H9 (cell line): ENCODE measurements at regions not wholly inside any gene's neighbourhood (a gene's known extent, or its start where the extent isn't known, plus 50 kb on each side); places are given as distances from the start of the nearest gene placed in this dataset.

Experiments used
- DNase-seq: peaks from one replicate; pipeline ENCODE4 v3.0.0-alpha.2; 2017
- H2AFZ ChIP-seq: one replicate; pipeline ENCODE4 v1.6.1; 2013; ENCODE audit warnings: mild to moderate bottlenecking, low read length, control low read depth, moderate library complexity
- H2AK5ac ChIP-seq: 2 replicates; pipeline ENCODE4 v1.6.1; 2013; ENCODE audit warnings: low read length, control low read depth, mixed read lengths; ENCODE audit not compliant: insufficient read length
- H2BK120ac ChIP-seq: one replicate; pipeline ENCODE4 v1.6.1; 2013; ENCODE audit warnings: low read depth, mild to moderate bottlenecking, low read length, control low read depth, inconsistent platforms; ENCODE audit not compliant: poor library complexity, severe bottlenecking
- H2BK12ac ChIP-seq: 2 replicates; pipeline ENCODE4 v1.6.1; 2013; ENCODE audit warnings: low read length, control low read depth, mixed read lengths, low read depth; ENCODE audit not compliant: insufficient read length
- H2BK15ac ChIP-seq: 2 replicates; pipeline ENCODE4 v1.6.1; 2013; ENCODE audit warnings: low read depth, low read length, control low read depth
- H2BK20ac ChIP-seq: one replicate; pipeline ENCODE4 v1.6.1; 2013; ENCODE audit warnings: low read depth, mild to moderate bottlenecking, low read length, control low read depth, inconsistent platforms; ENCODE audit not compliant: poor library complexity, severe bottlenecking
- H2BK5ac ChIP-seq: 2 replicates; pipeline ENCODE4 v1.6.1; 2013; ENCODE audit warnings: low read length, control low read depth, mixed read lengths; ENCODE audit not compliant: insufficient read length
- H3K14ac ChIP-seq: 2 replicates; pipeline ENCODE4 v1.6.1; 2013; ENCODE audit warnings: low read length, control low read depth; ENCODE audit not compliant: insufficient read depth
- H3K18ac ChIP-seq: 2 replicates; pipeline ENCODE4 v1.6.1; 2013; ENCODE audit warnings: low read depth, mild to moderate bottlenecking, mixed read lengths, low read length, control low read depth; ENCODE audit not compliant: insufficient read length
- H3K23ac ChIP-seq: 2 replicates; pipeline ENCODE4 v1.6.1; 2013; ENCODE audit warnings: low read length, control low read depth, mixed read lengths, low read depth; ENCODE audit not compliant: insufficient read length
- H3K23me2 ChIP-seq: 2 replicates; pipeline ENCODE4 v1.6.1; 2013; ENCODE audit warnings: low read depth, mild to moderate bottlenecking, mixed read lengths, low read length, control low read depth; ENCODE audit not compliant: insufficient read length, poor library complexity, severe bottlenecking
- H3K27ac ChIP-seq: 2 replicates; pipeline ENCODE4 v1.5.1; 2013; ENCODE audit warnings: low read length, control low read depth, mixed read lengths, low read depth; ENCODE audit not compliant: insufficient read length
- H3K27me3 ChIP-seq: 2 replicates; pipeline ENCODE4 v1.6.1; 2013; ENCODE audit warnings: low read length, control low read depth, inconsistent platforms; ENCODE audit not compliant: insufficient read depth
- H3K4ac ChIP-seq: 2 replicates; pipeline ENCODE4 v1.6.1; 2013; ENCODE audit warnings: low read depth, mild to moderate bottlenecking, control low read depth, inconsistent platforms, low read length, moderate library complexity
- H3K4me1 ChIP-seq: 2 replicates; pipeline ENCODE4 v1.6.1; 2013; ENCODE audit warnings: low read length, control low read depth, inconsistent platforms; ENCODE audit not compliant: insufficient read depth
- H3K4me2 ChIP-seq: 2 replicates; pipeline ENCODE4 v1.6.1; 2013; ENCODE audit warnings: low read length, control low read depth, mixed read lengths; ENCODE audit not compliant: insufficient read length, insufficient read depth
- H3K56ac ChIP-seq: 2 replicates; pipeline ENCODE4 v1.6.1; 2013; ENCODE audit warnings: low read depth, mild to moderate bottlenecking, mixed read lengths, low read length, control low read depth; ENCODE audit not compliant: insufficient read length
- H3K79me1 ChIP-seq: 2 replicates; pipeline ENCODE4 v1.6.1; 2013; ENCODE audit warnings: low read depth, mild to moderate bottlenecking, moderate library complexity, low read length, control low read depth, inconsistent platforms; ENCODE audit not compliant: insufficient read depth, poor library complexity, severe bottlenecking
- H3K79me2 ChIP-seq: 2 replicates; pipeline ENCODE4 v1.6.1; 2013; ENCODE audit warnings: low read length, control low read depth, inconsistent platforms; ENCODE audit not compliant: insufficient read depth
- H3K9ac ChIP-seq: 2 replicates; pipeline ENCODE4 v1.6.1; 2013; ENCODE audit warnings: low read length, control low read depth, mixed read lengths; ENCODE audit not compliant: insufficient read length; ENCODE audit errors: extremely low read depth
- H3K9me3 ChIP-seq: one replicate; pipeline ENCODE4 v1.6.1; 2013; ENCODE audit warnings: low read depth, low read length, inconsistent platforms; ENCODE audit not compliant: control insufficient read depth
- H3T11ph ChIP-seq: one replicate; pipeline ENCODE4 v1.6.1; 2013; ENCODE audit warnings: mild to moderate bottlenecking, low read length, control low read depth, inconsistent platforms
- H4K20me1 ChIP-seq: one replicate; pipeline ENCODE4 v1.6.1; 2013; ENCODE audit not compliant: control insufficient read depth, insufficient read length, insufficient read depth
- H4K5ac ChIP-seq: 2 replicates; pipeline ENCODE4 v1.6.1; 2013; ENCODE audit warnings: low read depth, mild to moderate bottlenecking, mixed read lengths, low read length, control low read depth; ENCODE audit not compliant: insufficient read length
- H4K8ac ChIP-seq: replicated peaks from 2 replicates; pipeline ENCODE4 v1.6.1; 2013; ENCODE audit warnings: low read length, control low read depth, mixed read lengths, low read depth; ENCODE audit not compliant: insufficient read length
- H4K91ac ChIP-seq: 2 replicates; pipeline ENCODE4 v1.6.1; 2013; ENCODE audit warnings: low read depth, mild to moderate bottlenecking, moderate library complexity, mixed read lengths, low read length, control low read depth; ENCODE audit not compliant: insufficient read length
- H3K27ac Mint-ChIP-seq, 3 experiments: 2 replicates in 2 of 3; 3 replicates in 1 of 3; pipeline ENCODE4 v1.8.0; 2020 to 2021; ENCODE audit warnings: mixed read lengths in 3 of 3, mild to moderate bottlenecking in 1 of 3, moderate library complexity in 1 of 3
- H3K27me3 Mint-ChIP-seq: 2 replicates; pipeline ENCODE4 v1.8.0; 2021; ENCODE audit warnings: low read depth, mild to moderate bottlenecking, moderate library complexity, mixed read lengths
- H3K36me3 Mint-ChIP-seq, 3 experiments: 2 replicates in 2 of 3; 3 replicates in 1 of 3; pipeline ENCODE4 v1.8.0; 2020 to 2021; ENCODE audit warnings: low read depth in 3 of 3, mixed read lengths in 3 of 3; ENCODE audit not compliant: insufficient read depth in 1 of 3
- H3K4me1 Mint-ChIP-seq, 2 experiments: 2 replicates each; pipeline ENCODE4 v1.8.0; 2020; ENCODE audit warnings: mixed read lengths in 2 of 2
- H3K4me3 Mint-ChIP-seq, 2 experiments: 2 replicates in 1 of 2; 3 replicates in 1 of 2; pipeline ENCODE4 v1.8.0; 2020 to 2021; ENCODE audit warnings: mild to moderate bottlenecking in 2 of 2, mixed read lengths in 2 of 2, moderate library complexity in 1 of 2
- H3K9me3 Mint-ChIP-seq, 2 experiments: 2 replicates in 1 of 2; 3 replicates in 1 of 2; pipeline ENCODE4 v1.8.0; 2020; ENCODE audit warnings: mild to moderate bottlenecking in 2 of 2, mixed read lengths in 2 of 2, moderate library complexity in 1 of 2
- CTCF ChIP-seq: fragments of 200-600 bp; sonication (generic); conservative IDR thresholded peaks from 3 replicates; pipeline ENCODE4 v1.8.0; 2021; ENCODE audit warnings: antibody characterized with exemption, mild to moderate bottlenecking
- WGBS: extraction: QIAGEN DNeasy Blood & Tissue Kit; methylation state at CpG from one replicate; pipeline ENCODE4 v1.1.7; 2013; ENCODE audit warnings: missing lambda C conversion rate, low lambda C conversion rate, mixed read lengths; ENCODE audit not compliant: insufficient read length; ENCODE audit errors: extremely low coverage; 5-methylcytosine and 5-hydroxymethylcytosine counted together

- Histone ChIP-seq H3K4me1 (no peaks in the 10 kb centered on the region), H4K8ac (no peak overlapping the region), H2BK15ac (no peak overlapping the region), H3K27ac (no peak overlapping the region), H3K23me2 (no peaks in the 10 kb centered on the region), H2AK5ac (no peak overlapping the region), H3K4me2 (no peak overlapping the region), H3K79me1 (no peaks in the 10 kb centered on the region), H4K20me1 (no peaks in the 10 kb centered on the region), H3K9ac (no peak overlapping the region), H3K9me3 (no peaks in the 10 kb centered on the region), H4K5ac (no peak overlapping the region), H4K91ac (no peak overlapping the region), H3K56ac (no peak overlapping the region), H3K23ac (no peak overlapping the region), H3K18ac (no peak overlapping the region), H3K14ac (no peak overlapping the region), H2BK120ac (no peak overlapping the region), H2BK12ac (no peak overlapping the region), H3K79me2 (no peaks in the 10 kb centered on the region), H3T11ph (no peak overlapping the region), H3K4ac (no peak overlapping the region), H2BK20ac (no peak overlapping the region), H2BK5ac (no peak overlapping the region), H2AFZ (no peak overlapping the region), H3K27me3 (no peaks in the 10 kb centered on the region)
- Mint-ChIP-seq H3K4me3 (no peak overlapping the region), H3K4me1 (no peaks in the 10 kb centered on the region), H3K27me3 (no peaks in the 10 kb centered on the region), H3K9me3 (no peaks in the 10 kb centered on the region; a peak in 1 of 5 replicates), H3K36me3 (no peaks in the 10 kb centered on the region), H3K27ac (no peak overlapping the region)
- WGBS, result no CpG with 5 or more reads among the region's 3 CpGs
- no peak for DNase-seq
- TF ChIP-seq CTCF, result no peak
These were observed 192.6 kb upstream of the CXCL12 start for GRCh38 chr10:44577533-44577932.
